ENCODE measurements at regions not wholly inside any gene's neighbourhood (a gene's known extent, or its start where the extent isn't known, plus 50 kb on each side); places are given as distances from the start of the nearest gene placed in this dataset.

DNA sequence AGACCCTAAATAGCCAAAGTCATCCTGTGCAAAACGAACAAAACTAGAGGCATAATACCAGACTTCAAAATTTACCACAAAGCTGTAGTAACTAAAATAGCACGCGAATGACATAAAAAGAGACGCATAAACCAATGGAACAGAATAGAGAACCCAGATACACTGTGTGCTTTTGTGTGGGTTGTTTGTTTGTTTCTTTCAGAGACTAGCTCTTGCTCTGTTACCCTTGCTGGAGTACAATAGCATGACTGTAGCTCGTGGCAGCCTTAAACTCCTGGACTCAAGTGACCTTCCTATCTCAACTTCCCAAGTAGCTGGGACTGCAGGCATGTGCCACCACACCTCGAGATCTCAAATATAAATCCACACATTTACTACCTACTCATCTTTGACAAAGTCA is 1314.6 kb upstream of the GBE1 start:
- no peak for DNase-seq

DNA sequence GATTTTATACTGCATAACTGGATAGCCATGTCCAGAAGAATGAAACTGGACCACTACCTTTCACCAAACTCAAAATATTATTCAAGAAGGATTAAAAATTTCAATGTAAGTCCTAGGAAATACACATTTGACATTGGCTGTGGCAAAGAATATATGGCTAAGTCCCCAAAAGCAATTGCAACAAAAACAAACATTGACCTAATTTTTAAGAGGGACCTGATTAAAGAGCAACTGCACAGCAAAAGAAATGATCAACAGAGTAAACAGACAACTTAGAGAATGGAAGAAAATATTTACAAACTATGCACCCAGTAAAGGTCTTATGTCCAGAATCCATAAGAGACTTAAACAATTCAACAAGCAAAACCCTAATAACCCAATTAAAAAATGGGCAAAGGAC is 1313.0 kb upstream of the GBE1 start:
- DNase-seq: no peak

- no peak for DNase-seq
Observed at GRCh38 chr3:83065851-83066460, 1304.5 kb upstream of the GBE1 start.

GRCh38 chr3:83063446-83063845 is 1302.0 kb upstream of the GBE1 start:
- no peak for DNase-seq

GRCh38 chr3:83048556-83048955 is 1287.1 kb upstream of the GBE1 start:
- no peak for DNase-seq

- no peak for DNase-seq
Observed at GRCh38 chr3:83039422-83039821, 1278.0 kb upstream of the GBE1 start.

- peak in 1 of 5 experiments; percentile 0 for DNase-seq
Observed at GRCh38 chr3:83035704-83036010, 1274.2 kb upstream of the GBE1 start.

- no peak for DNase-seq
Observed at GRCh38 chr3:83034806-83035703, 1273.6 kb upstream of the GBE1 start.

- DNase-seq: no peak
Observed at GRCh38 chr3:83033133-83033532, 1271.7 kb upstream of the GBE1 start.

GRCh38 chr3:83023086-83023485 is 1261.6 kb upstream of the GBE1 start:
- DNase-seq: no peak

DNA sequence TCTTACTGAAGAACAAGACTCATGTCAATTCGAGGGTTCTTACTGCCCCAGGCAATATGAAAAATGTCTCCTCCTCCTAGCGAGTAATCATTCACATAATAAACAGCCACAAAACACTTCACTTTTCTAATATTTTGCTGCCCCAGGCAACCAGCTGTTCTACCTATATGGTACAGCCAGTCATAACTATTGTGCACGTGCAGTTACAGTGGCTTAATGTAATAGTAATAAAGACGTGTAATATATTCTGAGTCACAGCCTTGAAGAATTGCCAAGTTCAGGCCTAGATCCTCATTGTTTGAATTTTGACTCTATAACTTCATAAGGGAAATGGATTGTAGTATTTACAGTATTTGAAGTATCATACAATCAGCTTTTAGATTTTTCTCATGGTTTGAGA is 1250.0 kb upstream of the GBE1 start:
- DNase-seq: no peak

DNA sequence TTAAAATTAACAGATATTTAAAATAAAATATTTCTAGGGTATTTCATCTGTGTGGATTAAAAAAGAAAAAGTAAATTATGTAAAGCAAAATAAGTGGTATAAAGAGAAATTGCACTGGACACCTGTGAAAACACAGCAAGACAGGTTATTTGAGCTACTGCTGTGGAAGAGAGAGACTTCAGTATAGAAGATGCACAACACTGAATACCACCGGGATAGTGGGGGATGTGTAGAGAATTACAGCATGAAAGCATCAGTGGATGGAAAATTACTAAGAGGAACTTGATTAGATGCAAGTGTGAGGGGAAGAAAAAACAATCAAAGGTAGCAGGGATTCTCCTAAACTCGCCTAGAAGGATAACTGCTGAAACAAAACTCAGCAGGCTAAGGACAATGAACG is 1242.5 kb upstream of the GBE1 start:
- DNase-seq: no peak

DNA sequence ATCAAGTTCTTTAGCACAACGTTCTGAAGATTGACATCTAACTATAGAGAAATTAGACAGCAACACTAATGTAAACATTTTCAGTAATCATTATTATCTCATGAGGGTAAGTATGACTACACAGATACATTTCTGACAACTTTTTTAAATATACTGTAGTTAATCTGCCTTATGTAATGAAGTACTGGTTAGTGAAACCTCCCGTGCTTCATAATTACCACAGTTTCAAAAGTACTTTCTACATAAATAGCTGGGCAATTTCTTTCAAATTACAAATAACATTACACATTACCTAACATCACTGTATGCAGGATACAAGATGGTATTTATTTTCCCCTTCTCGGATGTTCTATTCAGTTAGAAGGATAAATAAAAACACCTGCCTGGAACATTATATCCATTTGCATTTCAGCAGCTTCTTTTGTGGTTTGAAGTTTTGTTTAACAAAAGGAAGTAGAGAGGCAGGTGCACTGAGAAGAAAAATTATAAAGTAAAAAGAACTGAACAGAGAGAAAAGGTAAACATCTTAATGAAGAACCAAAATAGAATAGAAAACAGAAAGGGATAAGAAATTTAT is 1241.5 kb upstream of the GBE1 start:
- no peak for DNase-seq

DNA sequence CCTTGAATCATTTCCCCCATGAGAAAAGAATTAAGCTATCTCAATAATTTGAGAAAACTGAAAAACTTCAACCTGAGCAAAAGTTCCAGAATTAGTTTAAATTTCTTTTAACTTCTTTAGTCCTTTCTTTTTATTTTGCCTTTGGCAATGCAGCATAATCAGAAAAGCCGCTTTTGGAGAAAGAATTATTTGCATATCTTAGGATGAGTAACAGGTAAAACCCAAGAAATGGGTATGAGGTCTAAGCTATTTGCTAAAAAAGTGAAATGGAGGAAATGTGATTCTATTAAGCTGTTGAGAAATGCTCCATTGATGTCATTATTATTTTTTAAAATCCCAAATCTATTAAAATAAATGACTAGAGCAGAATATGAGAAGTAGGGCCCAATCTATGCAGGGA is 1238.3 kb upstream of the GBE1 start:
- no peak for DNase-seq

- no peak for DNase-seq
Observed at GRCh38 chr3:82978368-82978767, 1216.9 kb upstream of the GBE1 start.

DNA sequence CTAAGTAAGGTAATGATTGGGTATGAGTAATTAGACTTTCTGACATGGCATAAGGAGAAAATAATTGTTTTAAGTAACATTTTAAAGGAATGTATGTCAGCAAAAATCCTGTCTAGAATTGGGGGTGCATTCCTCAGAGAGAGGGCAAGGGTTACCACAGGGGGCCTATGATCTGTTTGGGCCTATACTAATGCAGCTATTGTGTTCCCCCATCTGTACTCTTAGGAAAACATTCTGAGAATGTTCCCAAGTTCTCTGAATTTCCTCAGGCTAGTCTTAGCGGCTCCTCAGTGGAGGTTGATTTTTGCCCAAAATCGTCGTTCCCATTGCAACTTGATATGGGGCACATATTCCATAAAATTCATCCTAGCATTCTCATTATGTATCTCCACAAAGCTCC is 1216.4 kb upstream of the GBE1 start:
- no peak for DNase-seq

GRCh38 chr3:82973791-82974190 is 1212.3 kb upstream of the GBE1 start:
- DNase-seq: no peak

DNA sequence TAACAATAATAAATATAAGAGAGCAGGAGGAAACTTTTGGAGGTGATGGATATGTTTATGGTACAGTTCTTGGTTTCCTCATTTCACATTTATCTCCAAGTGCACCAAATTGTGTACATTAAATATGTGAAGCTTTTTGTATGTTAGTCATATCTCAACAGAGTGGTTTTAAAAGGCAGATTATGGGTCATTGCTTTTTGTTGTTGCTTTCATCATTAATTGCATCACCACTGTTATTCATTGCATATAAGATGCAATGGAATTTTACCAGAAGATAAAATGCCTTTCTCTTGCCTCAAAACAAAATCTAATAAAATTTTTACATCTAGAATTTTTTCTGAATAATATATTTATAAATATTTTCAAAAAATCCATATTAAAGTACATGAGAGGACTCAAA is 1198.9 kb upstream of the GBE1 start:
- no peak for DNase-seq

- no peak for DNase-seq
Observed at GRCh38 chr3:82957696-82958095, 1196.3 kb upstream of the GBE1 start.

- DNase-seq: no peak
Observed at GRCh38 chr3:82957079-82957478, 1195.6 kb upstream of the GBE1 start.

- DNase-seq: no peak
Observed at GRCh38 chr3:82954486-82954885, 1193.0 kb upstream of the GBE1 start.

DNA sequence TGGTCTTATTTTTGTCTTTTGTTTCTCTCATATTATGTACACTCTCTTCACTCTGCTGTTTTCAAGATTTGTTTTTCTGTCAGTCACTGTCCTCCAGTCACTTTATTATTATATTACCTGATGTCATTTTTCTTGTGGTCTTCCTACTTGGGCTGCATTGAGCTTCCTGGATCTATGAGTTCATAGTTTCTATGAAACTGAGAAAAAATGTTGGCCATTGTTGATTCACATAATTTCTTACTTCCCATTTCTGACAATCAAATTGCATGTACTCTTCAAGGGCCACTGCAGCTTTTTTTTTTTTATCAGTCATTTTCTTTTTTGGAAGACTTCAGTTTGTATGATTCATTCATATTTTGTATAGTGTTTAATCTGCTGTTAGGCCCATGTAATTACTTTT is 1180.6 kb upstream of the GBE1 start:
- DNase-seq: no peak

GRCh38 chr3:82940124-82940523 is 1178.7 kb upstream of the GBE1 start:
- no peak for DNase-seq

- no peak for DNase-seq
Observed at GRCh38 chr3:82939491-82940097, 1178.1 kb upstream of the GBE1 start.

Data from T-helper 2 cell (primary cell).